ENCODE measurements at regions not wholly inside any gene's neighbourhood (a gene's known extent, or its start where the extent isn't known, plus 50 kb on each side); places are given as distances from the start of the nearest gene placed in this dataset.

DNA sequence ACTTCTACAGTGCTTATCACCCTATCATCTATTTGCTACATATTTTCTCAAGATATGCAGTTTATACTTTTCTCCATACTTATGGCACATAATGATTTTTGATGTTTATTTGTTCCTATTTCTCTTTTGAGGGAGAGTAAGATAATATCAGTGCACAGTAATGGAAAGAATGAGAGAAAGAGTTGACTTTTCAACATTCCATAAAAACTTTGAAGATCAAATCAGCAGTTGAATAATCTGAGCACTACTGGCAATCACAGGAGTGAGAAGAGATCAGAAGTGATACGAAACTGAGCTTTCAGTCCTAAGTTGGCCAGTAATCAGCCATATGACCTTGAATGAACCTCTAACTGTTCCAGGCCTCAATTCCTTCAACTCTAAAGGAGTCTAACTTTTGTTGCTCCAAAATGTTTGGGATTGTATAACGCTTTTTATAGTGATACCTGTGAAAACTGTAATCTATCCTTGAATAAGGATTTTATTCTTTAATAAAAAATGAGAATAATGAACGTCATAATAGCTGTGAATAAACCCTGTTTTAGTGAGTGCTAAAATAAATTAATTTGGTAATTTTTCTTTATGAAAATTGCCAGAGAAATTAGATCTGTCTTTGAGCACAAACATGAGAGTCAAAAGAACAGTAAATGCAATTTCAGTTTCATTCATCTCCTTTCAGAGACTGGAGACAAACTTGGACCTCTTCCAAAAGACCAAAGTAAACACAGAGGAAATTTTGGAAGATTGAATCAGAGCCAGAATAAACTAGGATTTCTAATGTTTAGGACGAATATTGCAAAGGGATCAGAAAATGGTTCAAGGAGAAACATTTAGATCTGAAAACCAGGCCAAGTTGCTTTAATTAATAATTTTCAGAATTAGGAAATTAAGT lies 309.9 kb downstream of the ADGRL2 start:
- TF ChIP-seq POLR2A (IDR thresholded peaks at IDR 0.05): no peak
- TF ChIP-seq, protein P1, sequence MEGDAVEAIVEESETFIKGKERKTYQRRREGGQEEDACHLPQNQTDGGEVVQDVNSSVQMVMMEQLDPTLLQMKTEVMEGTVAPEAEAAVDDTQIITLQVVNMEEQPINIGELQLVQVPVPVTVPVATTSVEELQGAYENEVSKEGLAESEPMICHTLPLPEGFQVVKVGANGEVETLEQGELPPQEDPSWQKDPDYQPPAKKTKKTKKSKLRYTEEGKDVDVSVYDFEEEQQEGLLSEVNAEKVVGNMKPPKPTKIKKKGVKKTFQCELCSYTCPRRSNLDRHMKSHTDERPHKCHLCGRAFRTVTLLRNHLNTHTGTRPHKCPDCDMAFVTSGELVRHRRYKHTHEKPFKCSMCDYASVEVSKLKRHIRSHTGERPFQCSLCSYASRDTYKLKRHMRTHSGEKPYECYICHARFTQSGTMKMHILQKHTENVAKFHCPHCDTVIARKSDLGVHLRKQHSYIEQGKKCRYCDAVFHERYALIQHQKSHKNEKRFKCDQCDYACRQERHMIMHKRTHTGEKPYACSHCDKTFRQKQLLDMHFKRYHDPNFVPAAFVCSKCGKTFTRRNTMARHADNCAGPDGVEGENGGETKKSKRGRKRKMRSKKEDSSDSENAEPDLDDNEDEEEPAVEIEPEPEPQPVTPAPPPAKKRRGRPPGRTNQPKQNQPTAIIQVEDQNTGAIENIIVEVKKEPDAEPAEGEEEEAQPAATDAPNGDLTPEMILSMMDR (IDR thresholded peaks at IDR 0.05): no peak

All from Peyer's patch (tissue), 4 donors.